NCI-H1048 (cell line): ENCODE measurements at regions not wholly inside any gene's neighbourhood (a gene's known extent, or its start where the extent isn't known, plus 50 kb on each side); places are given as distances from the start of the nearest gene placed in this dataset.

Source experiments
- DNase-seq: peaks from one replicate; lab custom pipeline; 2025; lab: John Stamatoyannopoulos, UW

- DNase-seq = no peak
Observed at GRCh38 chr4:184879271-184879670, 53.5 kb upstream of the ACSL1 start.

DNA sequence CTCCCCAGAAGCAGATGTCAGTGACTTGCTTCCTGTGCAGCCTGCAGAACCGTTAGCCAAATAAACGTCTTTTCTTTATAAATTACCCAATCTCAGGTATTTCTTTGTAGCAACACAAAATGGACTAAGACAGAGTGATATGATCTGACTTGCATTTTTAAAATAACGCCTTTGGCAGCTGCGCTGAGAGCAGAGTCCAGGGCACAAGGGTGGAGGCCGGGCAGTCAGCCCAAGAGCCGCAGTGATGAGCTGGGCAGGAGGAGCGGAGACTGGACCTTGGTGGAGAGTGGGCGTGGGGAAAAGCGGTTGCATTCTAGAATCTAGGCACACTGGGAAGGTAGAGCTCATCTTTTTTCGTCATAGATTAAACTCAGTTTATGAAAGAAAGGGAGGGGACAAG lies 56.5 kb upstream of the ACSL1 start:
- no peak for DNase-seq

DNA sequence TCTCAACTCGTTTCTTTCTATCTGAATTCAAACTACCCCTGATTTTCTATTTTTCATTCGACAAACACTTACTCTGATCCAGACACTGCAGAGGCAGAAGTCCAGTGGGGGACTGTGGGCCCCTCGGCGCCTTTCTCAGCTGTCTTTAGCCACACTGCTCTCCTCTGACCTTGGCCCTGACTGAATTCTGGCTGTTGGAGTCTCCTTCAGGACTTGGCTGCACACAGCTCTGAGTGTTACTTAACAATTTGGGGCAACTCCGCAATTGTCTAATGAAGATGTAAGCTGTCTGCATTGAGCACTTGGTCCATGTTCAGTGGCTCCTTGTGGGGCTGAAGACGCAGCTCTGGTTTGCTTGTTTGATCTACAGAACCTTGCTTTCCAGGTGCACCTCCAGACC lies 57.3 kb upstream of the ACSL1 start:
- no peak for DNase-seq

GRCh38 chr4:184884883-184885282 lies 59.1 kb upstream of the ACSL1 start:
- no peak for DNase-seq

DNA sequence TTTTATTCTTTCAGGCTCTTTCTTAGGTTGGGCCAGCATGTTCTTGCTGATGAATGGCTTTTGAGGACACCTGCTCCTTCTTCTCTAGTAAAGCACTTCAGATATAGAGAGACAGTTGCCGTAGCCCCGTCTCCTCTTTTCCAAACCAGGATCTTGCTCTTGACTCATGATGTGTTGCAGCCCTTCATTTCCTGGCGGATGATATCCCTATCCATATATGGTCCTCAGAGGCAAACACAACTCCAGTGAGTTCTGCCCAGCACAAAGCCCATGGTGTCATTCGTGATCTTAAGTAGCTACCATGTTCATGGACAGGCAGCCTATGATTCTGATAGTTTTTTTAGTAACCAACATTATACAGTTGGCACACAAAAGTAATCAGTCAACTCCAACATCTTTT lies 59.8 kb upstream of the ACSL1 start:
- DNase-seq = no peak

- DNase-seq = no peak
Observed at GRCh38 chr4:184887333-184887732, 61.6 kb upstream of the ACSL1 start.

- DNase-seq = no peak
Observed at GRCh38 chr4:184887947-184888346, 62.2 kb upstream of the ACSL1 start.

DNA sequence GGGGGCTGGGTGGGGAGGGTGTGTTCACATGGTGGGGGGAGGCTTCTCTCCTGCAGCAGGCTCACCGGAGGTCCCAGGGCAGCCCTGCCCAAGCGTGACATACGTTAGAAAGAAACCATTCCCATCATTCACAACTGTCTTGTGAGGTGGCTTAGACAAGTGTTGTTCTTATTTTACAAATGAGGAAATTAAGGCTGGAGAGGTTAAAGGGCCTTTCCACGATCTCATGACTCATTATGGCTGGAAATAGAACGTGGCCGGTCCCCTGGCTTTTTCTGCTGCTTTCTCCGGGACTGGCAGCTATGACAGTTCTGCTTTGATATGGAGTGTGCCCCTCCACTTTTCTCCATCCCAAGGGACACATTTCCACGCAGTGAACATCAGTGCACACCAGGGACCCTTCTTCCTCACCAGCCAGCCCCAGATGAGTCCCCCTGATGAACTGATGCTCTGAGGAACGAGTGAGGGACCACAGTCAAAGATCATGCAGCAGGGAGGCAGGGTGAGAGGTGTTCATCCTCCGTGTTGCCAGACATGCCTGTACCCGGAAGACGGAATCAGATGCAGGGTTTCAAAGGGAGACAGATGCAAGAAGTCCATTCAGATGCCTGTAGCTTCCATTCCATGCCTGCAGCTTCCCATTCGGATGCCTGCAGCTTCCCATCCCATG lies 64.0 kb upstream of the ACSL1 start:
- DNase-seq = no peak

- DNase-seq = no peak
Observed at GRCh38 chr4:184890499-184890898, 64.7 kb upstream of the ACSL1 start.

DNA sequence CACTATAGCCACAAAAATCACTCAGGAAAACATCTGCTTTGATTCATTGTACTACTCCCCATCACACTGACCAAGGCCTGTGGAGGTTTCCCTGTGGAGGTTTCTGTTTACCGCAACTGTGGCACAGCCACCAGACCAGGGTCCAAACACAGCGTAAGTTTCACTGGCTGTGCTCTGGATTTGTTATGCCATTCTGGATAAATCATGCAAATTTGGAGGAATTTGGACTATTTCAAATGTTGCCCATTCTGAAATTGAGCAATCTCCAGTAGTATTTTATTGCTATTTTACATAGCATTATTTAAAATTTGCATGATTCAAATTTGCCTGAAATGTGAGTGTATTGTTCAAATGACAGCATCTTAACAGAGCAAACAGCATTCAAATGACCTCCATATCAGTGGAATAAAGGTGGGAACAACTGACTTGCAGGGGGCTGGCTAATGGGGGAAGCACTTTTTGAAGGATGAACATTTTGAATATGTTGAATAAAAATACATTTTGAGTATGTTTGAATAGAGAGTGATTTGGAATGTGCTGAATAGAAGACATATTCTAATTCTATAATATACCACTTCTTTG lies 66.1 kb upstream of the ACSL1 start:
- DNase-seq = peak; percentile 83

DNA sequence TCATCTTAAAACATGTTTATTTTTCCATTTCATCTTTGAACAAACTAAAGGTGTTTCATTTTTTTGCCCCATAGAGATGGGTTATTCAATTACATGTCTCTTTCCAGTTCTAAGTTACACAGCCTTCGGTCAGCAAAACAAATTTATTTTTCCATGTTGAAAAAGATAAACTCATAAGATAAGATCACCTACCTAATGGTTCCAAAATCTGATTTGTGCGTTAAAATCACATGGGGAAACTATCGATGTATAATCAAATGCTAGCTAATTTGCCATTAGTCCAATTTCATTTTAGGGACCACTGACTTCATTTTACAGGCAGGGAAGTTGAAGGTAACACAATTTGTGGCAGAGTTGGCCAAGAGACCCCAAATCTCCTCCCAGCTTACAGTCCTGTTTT lies 67.2 kb upstream of the ACSL1 start:
- DNase-seq = no peak

- no peak for DNase-seq
Observed at GRCh38 chr4:184893801-184894571, 68.2 kb upstream of the ACSL1 start.

GRCh38 chr4:184895012-184895695 lies 69.4 kb upstream of the ACSL1 start:
- DNase-seq = no peak

- no peak for DNase-seq
Observed at GRCh38 chr4:184896868-184897715, 71.3 kb upstream of the ACSL1 start.

GRCh38 chr4:184897895-184898294 lies 72.1 kb upstream of the ACSL1 start:
- DNase-seq = no peak

DNA sequence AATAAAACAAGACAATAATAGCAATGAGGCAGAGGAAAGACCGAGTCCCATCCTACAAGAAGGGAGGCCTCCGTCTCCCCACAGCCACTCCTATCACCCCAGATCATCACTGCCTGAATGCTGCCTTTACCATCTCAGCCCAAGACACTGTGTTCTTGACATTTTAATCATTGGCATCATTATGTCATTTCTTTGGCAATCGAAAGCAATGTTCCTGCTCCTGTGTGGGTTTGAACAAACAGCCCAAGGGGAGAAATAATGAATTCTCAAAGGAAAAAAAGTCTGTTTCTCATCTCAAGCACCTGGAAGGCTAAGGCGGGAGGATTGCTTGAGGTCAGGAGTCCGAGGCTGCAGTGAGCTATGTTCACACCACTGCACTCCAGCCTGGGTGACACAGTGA lies 73.0 kb upstream of the ACSL1 start:
- DNase-seq = no peak

DNA sequence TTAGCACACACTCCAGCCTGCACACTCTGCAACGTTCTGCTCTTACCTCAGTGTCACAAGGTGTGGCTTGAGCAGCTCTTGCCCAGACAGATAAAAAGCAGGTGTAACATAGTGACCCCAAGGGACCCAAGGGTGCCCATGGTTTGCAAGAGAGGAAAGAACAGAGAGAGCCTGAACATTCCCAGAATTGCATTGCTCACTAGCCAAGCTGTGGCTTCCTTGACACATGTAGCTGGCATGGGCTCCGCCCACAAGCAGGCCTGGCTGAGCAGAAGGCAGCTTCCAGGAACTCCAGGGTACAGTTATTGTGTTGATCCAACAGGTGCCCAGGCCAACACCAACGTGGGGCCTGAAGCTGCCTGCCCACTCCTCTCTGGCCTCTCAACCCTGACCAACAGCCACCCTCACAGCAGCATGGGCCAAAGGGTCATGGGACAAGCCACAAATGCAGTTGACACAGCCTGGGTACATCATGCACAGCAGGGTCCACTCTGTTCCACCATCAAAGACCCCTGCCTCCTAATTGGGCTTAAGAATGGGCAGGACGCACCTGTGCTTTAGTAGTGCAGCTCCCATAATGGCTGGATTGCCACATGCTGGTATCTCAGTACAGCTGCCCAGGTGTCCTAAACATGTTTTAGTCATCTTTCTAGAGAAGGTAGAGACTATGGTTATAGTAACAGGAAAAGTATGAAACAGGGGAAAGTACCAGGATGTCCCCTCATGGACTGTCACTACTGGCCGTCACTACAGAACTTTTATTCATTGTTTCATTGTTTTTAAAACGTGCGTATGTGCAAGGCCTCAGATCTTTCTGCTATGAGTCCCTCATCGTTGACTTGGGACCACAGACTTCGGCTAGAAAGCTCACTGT lies 73.7 kb upstream of the ACSL1 start:
- DNase-seq = no peak

GRCh38 chr4:184900184-184900583 lies 74.4 kb upstream of the ACSL1 start:
- DNase-seq = no peak

GRCh38 chr4:184902550-184902949 lies 76.8 kb upstream of the ACSL1 start:
- no peak for DNase-seq

DNA sequence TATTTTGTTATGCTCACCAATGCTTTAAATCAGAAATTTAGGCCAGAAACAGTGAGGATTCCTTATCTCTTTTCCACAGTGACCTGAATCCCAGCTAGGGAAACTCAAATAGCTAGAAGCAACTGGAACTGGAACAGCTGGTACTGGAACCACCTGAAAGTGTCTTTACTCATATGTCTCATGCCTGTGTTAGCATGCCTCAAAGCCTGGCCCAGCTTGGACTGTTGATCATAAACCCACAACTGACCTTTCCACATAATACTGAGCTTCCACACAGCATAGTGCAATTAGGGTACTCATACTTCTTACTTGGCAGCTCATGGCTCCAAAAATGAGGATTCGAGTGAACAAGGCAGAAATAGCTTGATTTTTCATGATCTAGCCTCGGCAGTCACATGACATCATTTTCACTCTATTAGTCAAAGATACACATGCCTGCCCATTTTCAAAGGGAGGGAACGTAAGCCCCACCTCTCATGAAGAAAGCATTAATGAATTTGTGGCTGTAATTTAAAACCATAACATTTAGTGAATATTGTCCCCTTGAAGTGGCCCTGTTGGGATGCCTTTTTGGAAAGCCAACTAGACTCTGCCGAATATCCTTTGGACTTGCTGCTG lies 80.8 kb upstream of the ACSL1 start:
- no peak for DNase-seq
